ENCODE measurements at regions not wholly inside any gene's neighbourhood (a gene's known extent, or its start where the extent isn't known, plus 50 kb on each side); places are given as distances from the start of the nearest gene placed in this dataset.

DNA sequence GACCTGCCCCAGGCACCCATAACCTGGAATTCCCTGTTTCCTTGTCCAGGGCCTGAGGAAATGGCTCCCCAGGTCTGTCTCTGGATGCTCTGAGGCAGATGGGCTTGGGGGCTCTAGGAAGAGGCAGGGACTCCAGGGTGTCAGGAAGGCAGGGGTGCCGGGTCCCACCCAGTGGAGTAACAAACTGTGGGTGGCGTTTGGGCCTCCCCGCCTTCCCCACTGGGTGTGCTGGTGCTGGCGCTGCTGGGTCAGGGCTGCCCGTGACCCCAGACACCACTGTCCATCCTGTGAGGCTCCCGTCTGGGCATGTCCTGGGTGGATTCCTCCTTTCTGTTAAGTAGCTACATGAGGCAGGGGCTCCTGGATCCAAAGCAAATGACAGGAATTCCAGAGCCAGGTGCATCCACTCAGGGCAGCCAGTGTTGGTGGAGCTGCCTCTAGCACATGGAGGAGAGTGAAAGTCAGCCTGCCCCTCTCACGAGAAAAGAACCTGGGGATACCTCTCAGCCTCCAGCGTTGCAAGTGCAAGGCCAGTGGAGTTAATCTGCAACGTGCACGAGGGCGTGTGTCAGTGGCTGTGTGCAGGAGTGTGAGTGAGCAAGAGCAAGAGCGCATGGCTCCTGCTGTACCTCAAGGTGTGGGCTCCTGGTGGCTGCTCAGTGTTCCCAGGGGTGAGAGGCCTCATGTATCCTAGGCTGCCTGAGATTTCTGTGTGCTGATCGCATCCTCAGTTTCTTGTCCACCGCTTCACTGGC lies 403.1 kb downstream of the TMEM121 start:
- Histone ChIP-seq H3K4me1 (ENCODE audit: control insufficient read depth, low read length) (no peaks in the 10 kb centered on the region), H3K27me3 (ENCODE audit: control insufficient read depth, low read length) (no peaks in the 10 kb centered on the region), H3K9me3 (ENCODE audit: control insufficient read depth, insufficient read depth, low read length) (no peaks in the 10 kb centered on the region), H3K9me2 (replicated peaks; ENCODE audit: control insufficient read depth, low read length) (no peaks in the 10 kb centered on the region), H4K20me1 (ENCODE audit: control insufficient read depth, insufficient read depth, low read depth, low read length) (no peaks in the 10 kb centered on the region), H3K4me2 (ENCODE audit: low read length) (no peak overlapping the region), H3K36me3 (ENCODE audit: control insufficient read depth, low read length) (no peaks in the 10 kb centered on the region), H3K27ac (ENCODE audit: low read depth, low read length) (no peak overlapping the region), H3K79me2 (ENCODE audit: control insufficient read depth, low read length) (no peaks in the 10 kb centered on the region), H3F3A (ENCODE audit: control insufficient read depth, insufficient read depth) (no peaks in the 10 kb centered on the region), H3K4me3 (ENCODE audit: low read length) (no peak overlapping the region)
- TF ChIP-seq EZH2phosphoT487 (IDR thresholded peaks at IDR 0.05; ENCODE audit: borderline replicate concordance, low read length), result no peak
- TF ChIP-seq, protein P1, sequence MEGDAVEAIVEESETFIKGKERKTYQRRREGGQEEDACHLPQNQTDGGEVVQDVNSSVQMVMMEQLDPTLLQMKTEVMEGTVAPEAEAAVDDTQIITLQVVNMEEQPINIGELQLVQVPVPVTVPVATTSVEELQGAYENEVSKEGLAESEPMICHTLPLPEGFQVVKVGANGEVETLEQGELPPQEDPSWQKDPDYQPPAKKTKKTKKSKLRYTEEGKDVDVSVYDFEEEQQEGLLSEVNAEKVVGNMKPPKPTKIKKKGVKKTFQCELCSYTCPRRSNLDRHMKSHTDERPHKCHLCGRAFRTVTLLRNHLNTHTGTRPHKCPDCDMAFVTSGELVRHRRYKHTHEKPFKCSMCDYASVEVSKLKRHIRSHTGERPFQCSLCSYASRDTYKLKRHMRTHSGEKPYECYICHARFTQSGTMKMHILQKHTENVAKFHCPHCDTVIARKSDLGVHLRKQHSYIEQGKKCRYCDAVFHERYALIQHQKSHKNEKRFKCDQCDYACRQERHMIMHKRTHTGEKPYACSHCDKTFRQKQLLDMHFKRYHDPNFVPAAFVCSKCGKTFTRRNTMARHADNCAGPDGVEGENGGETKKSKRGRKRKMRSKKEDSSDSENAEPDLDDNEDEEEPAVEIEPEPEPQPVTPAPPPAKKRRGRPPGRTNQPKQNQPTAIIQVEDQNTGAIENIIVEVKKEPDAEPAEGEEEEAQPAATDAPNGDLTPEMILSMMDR (IDR thresholded peaks at IDR 0.05; ENCODE audit: low read depth, low read length, poor library complexity, severe bottlenecking), result no peak

DNA sequence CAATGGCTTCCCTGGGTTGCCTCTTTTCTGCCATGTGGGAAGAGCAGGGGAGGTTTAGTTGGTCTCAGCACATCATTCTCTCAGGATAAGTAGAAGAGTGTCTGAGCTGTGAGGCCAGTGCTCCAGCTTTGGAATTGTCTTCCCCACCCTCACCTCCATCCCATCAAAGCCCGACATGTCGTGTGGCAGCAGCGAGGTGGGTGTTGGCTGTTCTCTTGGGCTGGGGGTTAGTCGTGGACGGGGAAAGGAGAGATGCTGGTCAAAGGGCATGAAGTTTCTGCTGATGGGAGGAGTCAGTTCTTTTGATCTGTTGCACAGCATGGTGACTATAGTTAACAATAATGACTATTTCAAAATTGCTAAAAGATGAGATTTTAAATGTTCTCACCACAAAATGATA lies 404.2 kb downstream of the TMEM121 start:
- no peak for TF ChIP-seq EZH2phosphoT487 (IDR thresholded peaks at IDR 0.05; ENCODE audit: borderline replicate concordance, low read length)
- TF ChIP-seq, protein P1 (IDR thresholded peaks at IDR 0.05; ENCODE audit: low read depth, low read length, poor library complexity, severe bottlenecking), result no peak
- Histone ChIP-seq H3K27ac (ENCODE audit: low read depth, low read length) (no peak overlapping the region), H3K4me1 (ENCODE audit: control insufficient read depth, low read length) (no peaks in the 10 kb centered on the region)

DNA sequence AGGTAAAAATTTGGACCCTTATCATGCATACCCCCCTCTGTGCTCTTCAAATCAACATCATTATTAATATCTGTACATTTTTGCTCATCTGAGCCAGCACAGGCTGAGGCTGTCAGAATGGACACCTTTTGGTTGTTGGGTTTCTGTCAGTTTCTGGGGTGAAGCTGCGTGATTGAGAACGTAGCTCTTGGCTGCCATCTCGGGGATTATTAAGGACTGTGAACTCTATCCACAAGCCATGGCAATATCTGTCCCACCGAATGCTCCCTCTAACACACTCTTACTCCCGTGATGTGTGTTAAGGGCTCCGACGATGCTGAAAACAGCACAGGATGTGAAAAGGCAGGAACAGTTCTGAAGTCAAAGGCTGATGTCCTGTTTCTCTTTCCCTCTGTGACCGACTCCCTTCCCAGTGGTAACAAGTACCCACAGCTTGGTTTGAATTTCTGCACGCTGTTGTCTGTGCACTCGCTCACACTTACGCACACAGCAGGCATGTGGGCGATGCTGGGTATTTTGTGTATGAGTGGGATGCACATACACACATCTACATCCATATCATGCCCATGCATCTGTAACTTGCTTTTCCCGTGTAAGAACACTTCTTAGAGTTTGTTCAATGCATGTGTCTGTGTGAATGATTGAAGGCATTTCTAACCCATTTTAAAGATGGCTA lies 405.6 kb downstream of the TMEM121 start:
- no peaks in the 10 kb centered on the region for H4K20me1 ChIP-seq (ENCODE audit: control insufficient read depth, insufficient read depth, low read depth, low read length)
- no peak overlapping the region for H3K4me2 ChIP-seq (ENCODE audit: low read length)
- TF ChIP-seq EZH2phosphoT487 (IDR thresholded peaks at IDR 0.05; ENCODE audit: borderline replicate concordance, low read length), result no peak
- TF ChIP-seq, protein P1 (IDR thresholded peaks at IDR 0.05; ENCODE audit: low read depth, low read length, poor library complexity, severe bottlenecking), result no peak
- H3K9me2 ChIP-seq (replicated peaks; ENCODE audit: control insufficient read depth, low read length), result no peaks in the 10 kb centered on the region
- H3F3A ChIP-seq (ENCODE audit: control insufficient read depth, insufficient read depth), result no peaks in the 10 kb centered on the region
- H3K27ac ChIP-seq (ENCODE audit: low read depth, low read length), result no peak overlapping the region
- H3K4me1 ChIP-seq (ENCODE audit: control insufficient read depth, low read length), result no peaks in the 10 kb centered on the region
- H3K36me3 ChIP-seq (ENCODE audit: control insufficient read depth, low read length), result no peaks in the 10 kb centered on the region
- no peaks in the 10 kb centered on the region for H3K79me2 ChIP-seq (ENCODE audit: control insufficient read depth, low read length)
- H3K9me3 ChIP-seq (ENCODE audit: control insufficient read depth, insufficient read depth, low read length), result no peaks in the 10 kb centered on the region
- no peaks in the 10 kb centered on the region for H3K27me3 ChIP-seq (ENCODE audit: control insufficient read depth, low read length)
- H3K4me3 ChIP-seq (ENCODE audit: low read length), result no peak overlapping the region

More for the DNA sequence above, 404.2 kb downstream of the TMEM121 start:
- H4K20me1 ChIP-seq (ENCODE audit: control insufficient read depth, insufficient read depth, low read depth, low read length), result no peaks in the 10 kb centered on the region
- no peaks in the 10 kb centered on the region for H3K27me3 ChIP-seq (ENCODE audit: control insufficient read depth, low read length)
- no peaks in the 10 kb centered on the region for H3K9me2 ChIP-seq (replicated peaks; ENCODE audit: control insufficient read depth, low read length)
- H3K79me2 ChIP-seq (ENCODE audit: control insufficient read depth, low read length), result no peaks in the 10 kb centered on the region
- H3K9me3 ChIP-seq (ENCODE audit: control insufficient read depth, insufficient read depth, low read length), result no peaks in the 10 kb centered on the region
- H3K36me3 ChIP-seq (ENCODE audit: control insufficient read depth, low read length), result no peaks in the 10 kb centered on the region
- H3K4me3 ChIP-seq (ENCODE audit: low read length), result no peak overlapping the region
- H3F3A ChIP-seq (ENCODE audit: control insufficient read depth, insufficient read depth), result no peaks in the 10 kb centered on the region
- no peak overlapping the region for H3K4me2 ChIP-seq (ENCODE audit: low read length)

Measured in DOHH2 (cell line).